GM21576 (cell line): ENCODE measurements at regions not wholly inside any gene's neighbourhood (a gene's known extent, or its start where the extent isn't known, plus 50 kb on each side); places are given as distances from the start of the nearest gene placed in this dataset.

Experiments used
- ATAC-seq: cut with Tn5 transposase; IDR thresholded peaks from one replicate; pipeline ENCODE4 v1.9.1; 2021; ENCODE audit warnings: mild to moderate bottlenecking, moderate library complexity; ENCODE audit not compliant: unreplicated experiment

DNA sequence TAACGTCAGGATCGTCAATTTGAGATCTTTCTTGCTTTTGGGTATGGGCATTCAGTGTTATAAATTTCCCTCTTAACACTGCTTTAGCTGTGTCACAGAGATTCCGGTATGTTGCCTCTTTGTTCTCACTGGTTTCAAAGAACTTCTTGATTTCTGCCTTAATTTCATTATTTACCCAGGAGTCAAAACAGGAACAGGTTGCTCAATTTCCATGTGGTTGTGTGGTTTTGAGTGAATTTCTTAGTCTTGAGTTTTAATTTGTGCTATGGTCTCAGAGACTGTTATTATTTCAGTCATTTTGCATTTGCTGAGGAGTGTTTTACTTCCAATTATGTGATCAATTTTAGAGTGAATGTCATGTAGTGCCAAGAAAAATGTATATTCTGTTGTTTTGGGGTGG is 153.1 kb downstream of the PCDH17 start:
- ATAC-seq, result no peak

- no peak for ATAC-seq
Observed at GRCh38 chr13:57787058-57787791, 155.7 kb downstream of the PCDH17 start.

- ATAC-seq, result no peak
Observed at GRCh38 chr13:57799624-57800023, 168.1 kb downstream of the PCDH17 start.

- no peak for ATAC-seq
Observed at GRCh38 chr13:57813651-57814050, 182.1 kb downstream of the PCDH17 start.

- ATAC-seq, result no peak
Observed at GRCh38 chr13:57815600-57815999, 184.1 kb downstream of the PCDH17 start.

- ATAC-seq, result no peak
Observed at GRCh38 chr13:57820924-57821323, 189.4 kb downstream of the PCDH17 start.

- no peak for ATAC-seq
Observed at GRCh38 chr13:57823704-57824103, 192.2 kb downstream of the PCDH17 start.

DNA sequence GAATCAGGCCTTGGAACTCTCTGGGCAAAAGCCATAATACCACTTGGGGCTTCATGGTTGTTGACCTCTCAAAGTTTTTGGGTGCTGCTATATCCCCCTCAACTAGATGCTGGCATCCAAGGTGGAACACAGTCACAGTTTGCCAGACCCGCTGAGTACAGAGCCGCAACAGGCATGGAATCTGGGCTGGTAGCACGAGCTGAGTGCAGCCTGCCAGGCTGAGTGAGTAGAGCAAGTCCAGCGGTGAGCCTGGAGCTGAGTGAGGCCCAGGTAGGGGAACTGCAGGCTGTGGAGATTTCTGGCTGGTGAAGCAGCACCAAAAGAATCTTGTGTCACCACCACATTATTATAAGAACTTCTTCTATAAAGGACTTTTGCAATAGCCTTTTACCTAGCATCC is 192.6 kb downstream of the PCDH17 start:
- no peak for ATAC-seq

GRCh38 chr13:57825066-57825465 is 193.5 kb downstream of the PCDH17 start:
- no peak for ATAC-seq

GRCh38 chr13:57829496-57829895 is 198.0 kb downstream of the PCDH17 start:
- no peak for ATAC-seq

DNA sequence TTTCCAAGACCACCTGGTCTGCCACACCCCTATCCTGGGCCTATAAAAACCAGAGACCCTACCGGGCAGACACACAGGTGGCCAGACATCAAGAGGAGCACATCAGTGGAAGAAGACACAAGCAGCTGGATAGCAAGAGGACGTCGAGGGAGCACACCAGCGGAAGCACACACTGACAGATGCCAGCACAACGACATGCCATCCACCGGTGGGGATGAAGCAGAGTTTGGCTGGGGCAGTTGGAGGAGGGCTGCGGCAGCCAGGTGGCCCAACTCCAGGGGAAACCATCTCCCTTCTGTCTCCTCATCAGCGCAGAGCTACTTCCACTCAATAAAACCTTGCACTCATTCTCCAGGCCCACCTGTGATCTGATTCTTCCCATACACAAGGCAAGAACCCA is 200.6 kb downstream of the PCDH17 start:
- no peak for ATAC-seq

- no peak for ATAC-seq
Observed at GRCh38 chr13:57837801-57838200, 206.3 kb downstream of the PCDH17 start.

GRCh38 chr13:57843521-57843920 is 212.0 kb downstream of the PCDH17 start:
- no peak for ATAC-seq

GRCh38 chr13:57846600-57847173 is 215.1 kb downstream of the PCDH17 start:
- ATAC-seq, result no peak

- no peak for ATAC-seq
Observed at GRCh38 chr13:57857945-57858344, 226.4 kb downstream of the PCDH17 start.

DNA sequence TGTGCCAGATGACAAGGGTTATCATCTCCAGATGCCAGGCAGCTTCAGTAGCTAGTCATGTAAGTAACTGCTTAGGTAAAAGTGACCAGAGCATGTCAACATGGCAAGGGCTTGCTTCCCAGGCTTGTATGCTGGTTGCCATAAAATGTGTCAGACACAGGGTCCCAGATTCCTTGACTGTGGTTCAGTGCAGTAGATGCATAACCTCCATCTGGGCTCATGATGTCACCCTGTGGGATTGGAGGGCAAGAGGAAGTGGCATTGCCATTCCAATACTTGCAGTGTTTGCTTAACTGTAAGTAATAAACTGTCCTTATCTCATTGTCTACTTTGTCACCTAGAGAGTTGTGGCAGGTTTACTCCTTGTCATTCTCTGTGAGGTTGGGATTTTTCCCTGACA is 226.8 kb downstream of the PCDH17 start:
- no peak for ATAC-seq

GRCh38 chr13:57862879-57863278 is 231.3 kb downstream of the PCDH17 start:
- no peak for ATAC-seq

GRCh38 chr13:57865600-57866294 is 234.2 kb downstream of the PCDH17 start:
- ATAC-seq, result no peak

DNA sequence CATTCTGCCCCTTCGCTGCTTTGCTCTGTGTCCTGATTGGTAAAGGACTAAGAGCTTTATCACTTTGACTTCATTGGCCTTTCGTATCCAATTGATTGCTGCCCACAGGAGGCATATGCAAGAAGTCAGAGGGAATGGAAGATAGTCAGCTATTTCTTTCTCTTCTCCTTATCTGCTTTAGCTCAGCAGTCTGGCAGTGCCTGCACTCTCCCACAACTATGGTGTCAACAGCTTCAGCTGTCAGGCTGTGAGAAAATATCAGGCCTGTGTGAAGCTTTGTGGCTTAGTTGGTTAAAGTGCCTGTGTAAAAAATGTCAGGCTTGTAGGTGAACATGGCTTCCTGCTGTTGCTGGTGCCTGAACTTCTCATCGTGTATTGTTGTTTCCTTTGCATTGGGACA is 243.0 kb downstream of the PCDH17 start:
- no peak for ATAC-seq

DNA sequence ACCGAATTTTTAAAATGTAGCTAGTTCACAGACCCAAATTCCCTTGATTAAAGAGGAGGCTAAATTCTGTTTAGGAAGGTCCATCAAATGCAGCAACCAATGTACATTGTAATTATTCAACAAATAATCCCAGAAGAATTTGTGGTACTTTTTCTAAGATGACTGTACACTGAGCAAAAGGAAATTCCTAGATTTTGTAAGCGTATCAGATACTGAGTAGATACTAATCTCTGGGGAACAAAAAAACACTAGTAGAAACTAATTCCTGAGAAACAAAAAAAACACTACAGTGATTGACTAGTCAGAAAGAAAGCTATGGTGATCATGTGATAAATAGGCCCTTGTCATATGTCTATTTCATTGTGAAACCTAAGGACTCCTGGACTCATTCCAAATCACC is 246.1 kb downstream of the PCDH17 start:
- no peak for ATAC-seq

DNA sequence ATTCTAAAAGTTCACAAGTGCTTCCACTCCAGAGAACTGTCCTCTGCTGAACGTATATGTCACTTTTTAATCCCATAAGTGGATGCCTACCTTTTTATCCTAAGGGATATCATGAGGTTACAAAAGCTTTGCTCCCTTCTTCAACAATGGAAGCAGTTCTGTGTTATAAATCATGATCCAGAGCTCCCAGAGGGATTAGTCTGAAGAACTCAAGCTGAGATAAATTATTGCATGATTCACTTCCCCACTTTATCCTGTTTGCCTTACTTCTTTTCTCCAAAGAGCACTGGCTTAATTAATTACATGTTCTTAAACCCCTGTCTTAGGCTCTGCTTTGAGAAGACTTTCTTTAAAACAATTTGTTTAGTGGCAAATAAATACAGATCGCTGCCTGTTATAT is 246.7 kb downstream of the PCDH17 start:
- no peak for ATAC-seq

- no peak for ATAC-seq
Observed at GRCh38 chr13:57897225-57897624, 265.7 kb downstream of the PCDH17 start.
